ENCODE measurements at regions not wholly inside any gene's neighbourhood (a gene's known extent, or its start where the extent isn't known, plus 50 kb on each side); places are given as distances from the start of the nearest gene placed in this dataset.

GRCh38 chr22:25353516-25354445, 134.3 kb downstream of the CRYBB2 start:
- H3K4me3 ChIP-seq (ENCODE audit: low read depth, low read length), result no peak overlapping the region
- no peak for DNase-seq (ENCODE audit: low read depth)
- no peak for TF ChIP-seq CTCF (conservative IDR thresholded peaks at IDR 0.05; ENCODE audit: low read depth, low read length)

- no peak for TF ChIP-seq CTCF (conservative IDR thresholded peaks at IDR 0.05; ENCODE audit: low read depth, low read length)
- no peak overlapping the region for H3K4me3 ChIP-seq (ENCODE audit: low read depth, low read length)
- DNase-seq (ENCODE audit: low read depth), result no peak
Measured at GRCh38 chr22:25354456-25354855, 135.0 kb downstream of the CRYBB2 start.

GRCh38 chr22:25357132-25357455, 137.7 kb downstream of the CRYBB2 start:
- no peak overlapping the region for H3K4me3 ChIP-seq (ENCODE audit: low read depth, low read length)
- DNase-seq (ENCODE audit: low read depth), result no peak
- TF ChIP-seq CTCF (conservative IDR thresholded peaks at IDR 0.05; ENCODE audit: low read depth, low read length), result no peak

GRCh38 chr22:25357606-25358420, 138.4 kb downstream of the CRYBB2 start:
- TF ChIP-seq CTCF (conservative IDR thresholded peaks at IDR 0.05; ENCODE audit: low read depth, low read length), result no peak
- H3K4me3 ChIP-seq (ENCODE audit: low read depth, low read length), result no peak overlapping the region
- DNase-seq (ENCODE audit: low read depth), result no peak

- DNase-seq (ENCODE audit: low read depth), result no peak
- no peak overlapping the region for H3K4me3 ChIP-seq (ENCODE audit: low read depth, low read length)
- TF ChIP-seq CTCF (conservative IDR thresholded peaks at IDR 0.05; ENCODE audit: low read depth, low read length), result no peak
Measured at GRCh38 chr22:25358421-25359170, 139.2 kb downstream of the CRYBB2 start.

- TF ChIP-seq CTCF (conservative IDR thresholded peaks at IDR 0.05; ENCODE audit: low read depth, low read length), result no peak
- no peak overlapping the region for H3K4me3 ChIP-seq (ENCODE audit: low read depth, low read length)
Measured at GRCh38 chr22:25359601-25360261, 140.3 kb downstream of the CRYBB2 start.

More at GRCh38 chr22:25359601-25360261, 140.3 kb downstream of the CRYBB2 start:
- DNase-seq (ENCODE audit: low read depth), result no peak

Data from epithelial cell of proximal tubule (primary cell).